CD14-positive monocyte (primary cell): ENCODE measurements at regions not wholly inside any gene's neighbourhood (a gene's known extent, or its start where the extent isn't known, plus 50 kb on each side); places are given as distances from the start of the nearest gene placed in this dataset.

Source experiments
- DNase-seq, 3 donors: peaks; one replicate each; pipeline ENCODE4 v3.0.0-alpha.2; 2011 to 2022
- H2AFZ ChIP-seq: 2 replicates; pipeline ENCODE4 v1.6.0; 2012; ENCODE audit warnings: mild to moderate bottlenecking, low read depth, low read length, inconsistent platforms; ENCODE audit not compliant: insufficient read depth, poor library complexity, severe bottlenecking
- H3K27ac ChIP-seq, 2 donors: 1 replicate in 1 of 2; 2 replicates in 1 of 2; pipeline ENCODE4 v1.5.1; 2012 to 2013; ENCODE audit warnings: low read length in 2 of 2, control low read depth in 1 of 2, inconsistent platforms in 1 of 2, low read depth in 1 of 2, mild to moderate bottlenecking in 1 of 2
- H3K27me3 ChIP-seq, 2 donors: one replicate each; pipeline versions ENCODE4 v1.6.0 to v1.6.1; 2011 to 2013; ENCODE audit warnings: low read length in 2 of 2; ENCODE audit not compliant: control insufficient read depth in 2 of 2, insufficient read depth in 2 of 2
- H3K36me3 ChIP-seq, 2 donors: replicated peaks in 1 of 2; 1 replicate in 1 of 2; 2 replicates in 1 of 2; pipeline versions ENCODE4 v1.5.1 to v1.6.1; 2012 to 2013; ENCODE audit warnings: low read length in 2 of 2, control low read depth in 1 of 2, inconsistent platforms in 1 of 2, mild to moderate bottlenecking in 1 of 2; ENCODE audit not compliant: insufficient read depth in 2 of 2, control insufficient read depth in 1 of 2
- H3K4me1 ChIP-seq, 2 donors: 1 replicate in 1 of 2; 2 replicates in 1 of 2; pipeline versions ENCODE4 v1.5.1 to v1.6.1; 2012 to 2013; ENCODE audit warnings: low read length in 2 of 2, control low read depth in 1 of 2, inconsistent platforms in 1 of 2, mild to moderate bottlenecking in 1 of 2, moderate library complexity in 1 of 2; ENCODE audit not compliant: insufficient read depth in 2 of 2, control insufficient read depth in 1 of 2
- H3K4me2 ChIP-seq: replicated peaks from 2 replicates; pipeline ENCODE3; 2012; ENCODE audit warnings: low read length, moderate library complexity, mild to moderate bottlenecking; ENCODE audit not compliant: poor library complexity, severe bottlenecking; ENCODE audit errors: extremely low read depth
- H3K4me3 ChIP-seq, 3 experiments: fragments of 200-600 bp in 1 of 3; sonication (generic) in 1 of 3; replicated peaks in 1 of 3; 1 replicate in 2 of 3; 2 replicates in 1 of 3; pipeline ENCODE4 v1.5.1; 2011 to 2013; ENCODE audit warnings: low read length in 3 of 3, mild to moderate bottlenecking in 3 of 3, control low read depth in 2 of 3, low read depth in 2 of 3, inconsistent platforms in 1 of 3, moderate library complexity in 1 of 3
- H3K79me2 ChIP-seq: 2 replicates; pipeline ENCODE4 v1.6.0; 2012; ENCODE audit warnings: mild to moderate bottlenecking, control low read depth, inconsistent platforms, low read length, moderate library complexity; ENCODE audit not compliant: insufficient read depth
- H3K9ac ChIP-seq: 2 replicates; pipeline ENCODE4 v1.6.0; 2017; ENCODE audit warnings: low read length, mild to moderate bottlenecking; ENCODE audit not compliant: insufficient read depth, poor library complexity, severe bottlenecking
- H3K9me3 ChIP-seq, 2 donors: replicated peaks in 1 of 2; 1 replicate in 1 of 2; 2 replicates in 1 of 2; pipeline versions ENCODE4 v1.5.1 to v1.6.1; 2012 to 2013; ENCODE audit warnings: low read length in 2 of 2, control low read depth in 1 of 2; ENCODE audit not compliant: control insufficient read depth in 1 of 2, insufficient read depth in 1 of 2
- H4K20me1 ChIP-seq: 2 replicates; pipeline ENCODE4 v1.6.0; 2012; ENCODE audit warnings: mild to moderate bottlenecking, low read length, control low read depth, moderate library complexity; ENCODE audit not compliant: insufficient read depth
- H3K27ac Mint-ChIP-seq, 7 donors: one replicate each; pipeline ENCODE4 v1.8.0; 2020; ENCODE audit warnings: mild to moderate bottlenecking in 7 of 7, mixed read lengths in 7 of 7, moderate library complexity in 6 of 7, inconsistent platforms in 2 of 7
- H3K27me3 Mint-ChIP-seq, 3 donors: one replicate each; pipeline ENCODE4 v1.8.0; 2021 to 2022; ENCODE audit warnings: low read depth in 3 of 3, mild to moderate bottlenecking in 3 of 3, mixed read lengths in 3 of 3, moderate library complexity in 3 of 3, inconsistent platforms in 1 of 3
- H3K36me3 Mint-ChIP-seq, 2 donors: one replicate each; pipeline ENCODE4 v1.8.0; 2020; ENCODE audit warnings: mixed read lengths in 2 of 2, inconsistent platforms in 1 of 2, mild to moderate bottlenecking in 1 of 2
- H3K4me1 Mint-ChIP-seq: one replicate; pipeline ENCODE4 v1.8.0; 2020; ENCODE audit warnings: mild to moderate bottlenecking, mixed read lengths
- H3K4me3 Mint-ChIP-seq, 2 donors: one replicate each; pipeline ENCODE4 v1.8.0; 2020; ENCODE audit warnings: mild to moderate bottlenecking in 2 of 2, mixed read lengths in 2 of 2, moderate library complexity in 1 of 2
- H3K9me3 Mint-ChIP-seq, 7 donors: one replicate each; pipeline ENCODE4 v1.8.0; 2020 to 2022; ENCODE audit warnings: mixed read lengths in 7 of 7, mild to moderate bottlenecking in 6 of 7, moderate library complexity in 6 of 7, inconsistent platforms in 2 of 7
- WGBS: methylation state at CpG from one replicate; pipeline ENCODE4 v1.1.5; 2013; ENCODE audit warnings: missing lambda C conversion rate; ENCODE audit not compliant: insufficient coverage; 5-methylcytosine and 5-hydroxymethylcytosine counted together
- intact Hi-C, 2 donors: fragments of 100-400 bp; cut with micrococcal nuclease; formaldehyde crosslinking; loops; one replicate each; pipeline versions ENCODE4 v1.15.0 to v1.15.1; 2023
- TF ChIP-seq, protein P1 (sequence below): fragments of 200-600 bp; IDR thresholded peaks from one replicate; pipeline ENCODE4 v1.8.0; 2022; ENCODE audit warnings: antibody characterized with exemption, mild to moderate bottlenecking

GRCh38 chr16:6549415-6549814, 783.2 kb upstream of the RBFOX1 start:
- Histone ChIP-seq H3K27me3 (no peaks in the 10 kb centered on the region), H3K9me3 (no peaks in the 10 kb centered on the region), H3K9ac (no peak overlapping the region), H3K36me3 (no peaks in the 10 kb centered on the region), H3K4me2 (no peak overlapping the region), H3K4me1 (no peaks in the 10 kb centered on the region), H3K79me2 (no peaks in the 10 kb centered on the region), H3K4me3 (no peak overlapping the region), H3K27ac (no peak overlapping the region), H2AFZ (no peak overlapping the region), H4K20me1 (no peaks in the 10 kb centered on the region)
- Mint-ChIP-seq H3K27me3 (peaks cover 0 to 4% (median 0%) of the 10 kb centered on the region in 3 donors), H3K4me3 (no peak overlapping the region), H3K36me3 (no peaks in the 10 kb centered on the region), H3K9me3 (peaks cover 2 to 10% (median 5%) of the 10 kb centered on the region in 7 donors), H3K4me1 (no peaks in the 10 kb centered on the region), H3K27ac (no peak overlapping the region)
- 100% methylated on average over 1 of the region's 1 CpG for WGBS
- TF ChIP-seq, protein P1, sequence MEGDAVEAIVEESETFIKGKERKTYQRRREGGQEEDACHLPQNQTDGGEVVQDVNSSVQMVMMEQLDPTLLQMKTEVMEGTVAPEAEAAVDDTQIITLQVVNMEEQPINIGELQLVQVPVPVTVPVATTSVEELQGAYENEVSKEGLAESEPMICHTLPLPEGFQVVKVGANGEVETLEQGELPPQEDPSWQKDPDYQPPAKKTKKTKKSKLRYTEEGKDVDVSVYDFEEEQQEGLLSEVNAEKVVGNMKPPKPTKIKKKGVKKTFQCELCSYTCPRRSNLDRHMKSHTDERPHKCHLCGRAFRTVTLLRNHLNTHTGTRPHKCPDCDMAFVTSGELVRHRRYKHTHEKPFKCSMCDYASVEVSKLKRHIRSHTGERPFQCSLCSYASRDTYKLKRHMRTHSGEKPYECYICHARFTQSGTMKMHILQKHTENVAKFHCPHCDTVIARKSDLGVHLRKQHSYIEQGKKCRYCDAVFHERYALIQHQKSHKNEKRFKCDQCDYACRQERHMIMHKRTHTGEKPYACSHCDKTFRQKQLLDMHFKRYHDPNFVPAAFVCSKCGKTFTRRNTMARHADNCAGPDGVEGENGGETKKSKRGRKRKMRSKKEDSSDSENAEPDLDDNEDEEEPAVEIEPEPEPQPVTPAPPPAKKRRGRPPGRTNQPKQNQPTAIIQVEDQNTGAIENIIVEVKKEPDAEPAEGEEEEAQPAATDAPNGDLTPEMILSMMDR: no peak
- no peak for DNase-seq
- intact Hi-C loops: no loop called here

GRCh38 chr16:6548507-6548906, 784.1 kb upstream of the RBFOX1 start:
- H3K27ac ChIP-seq: no peak overlapping the region
- H2AFZ ChIP-seq: no peak overlapping the region
- no peaks in the 10 kb centered on the region for H3K9me3 ChIP-seq
- Mint-ChIP-seq H3K9me3 (peaks cover 2 to 10% (median 5%) of the 10 kb centered on the region in 7 donors), H3K27ac (no peak overlapping the region), H3K27me3 (peaks cover 0 to 4% (median 0%) of the 10 kb centered on the region in 3 donors), H3K4me3 (no peak overlapping the region), H3K4me1 (no peaks in the 10 kb centered on the region), H3K36me3 (no peaks in the 10 kb centered on the region)
- no peak overlapping the region for H3K4me2 ChIP-seq
- no peaks in the 10 kb centered on the region for H3K36me3 ChIP-seq
- H3K27me3 ChIP-seq: no peaks in the 10 kb centered on the region
- intact Hi-C loops: no loop called here
- H4K20me1 ChIP-seq: no peaks in the 10 kb centered on the region
- DNase-seq: no peak
- no peaks in the 10 kb centered on the region for H3K79me2 ChIP-seq
- no peak overlapping the region for H3K4me3 ChIP-seq
- TF ChIP-seq, protein P1: no peak
- no peak overlapping the region for H3K9ac ChIP-seq
- WGBS: 60% methylated on average over 6 of the region's 11 CpGs
- H3K4me1 ChIP-seq: no peaks in the 10 kb centered on the region
